Cardiac septum (tissue), 1 donor: ENCODE measurements at regions not wholly inside any gene's neighbourhood (a gene's known extent, or its start where the extent isn't known, plus 50 kb on each side); places are given as distances from the start of the nearest gene placed in this dataset.

Experiments used
- DNase-seq: peaks from one replicate; pipeline ENCODE4 v3.0.0-alpha.2; 2020; ENCODE audit warnings: low spot score
- intact Hi-C: fragments of 100-400 bp; cut with DNase I; formaldehyde crosslinking; loops from one replicate; pipeline ENCODE4 v1.14.0; 2022
- donor health status: DM: no; HTN: no; CAD: no.

GRCh38 chr22:48258064-48258701 lies 1495.7 kb downstream of the TBC1D22A start:
- intact Hi-C loops, result no loop called here
- DNase-seq, result peak; percentile 38

- intact Hi-C loops, result no loop called here
- peak; percentile 20 for DNase-seq
Observed at GRCh38 chr22:48257685-48258055, 1495.2 kb downstream of the TBC1D22A start.

- intact Hi-C loops, result no loop called here
- DNase-seq, result peak; percentile 31
Observed at GRCh38 chr22:48256776-48257684, 1494.6 kb downstream of the TBC1D22A start.

DNA sequence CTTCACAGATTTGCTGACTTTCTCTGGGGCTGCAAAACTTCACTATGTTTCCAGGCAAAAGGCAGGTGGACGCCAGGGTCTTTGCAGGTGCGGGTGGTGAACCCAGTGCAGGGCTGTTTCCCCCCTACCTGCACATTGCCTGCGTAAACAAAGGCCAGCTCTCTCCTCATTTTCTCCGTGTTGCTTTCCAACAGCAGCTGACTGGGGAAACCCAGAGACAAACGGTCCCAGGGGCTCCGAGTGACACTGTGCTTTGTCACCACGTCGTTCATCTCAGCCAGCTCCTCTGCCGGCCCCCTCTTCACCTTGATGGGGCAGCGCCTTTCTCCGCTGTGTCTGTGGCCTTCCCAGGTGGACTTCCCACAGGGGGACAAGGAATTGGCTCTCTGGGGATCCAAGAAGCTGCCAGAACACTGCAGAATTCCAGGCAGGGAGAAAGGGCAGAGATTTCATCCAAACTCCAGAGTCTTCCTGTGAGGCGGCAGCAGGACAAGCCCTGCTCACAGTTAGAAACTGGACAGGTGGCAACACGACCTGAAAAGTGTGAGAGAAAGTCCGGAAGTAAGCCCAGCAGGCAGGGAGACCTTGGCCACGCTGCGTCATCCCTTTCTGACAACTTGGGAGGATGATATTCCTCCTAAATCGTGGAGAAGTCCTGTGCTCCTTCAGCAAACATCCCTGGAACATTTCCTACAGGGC lies 1493.7 kb downstream of the TBC1D22A start:
- intact Hi-C loops, result no loop called here
- no peak for DNase-seq

GRCh38 chr22:48254311-48254873 lies 1491.9 kb downstream of the TBC1D22A start:
- intact Hi-C loops, result no loop called here
- DNase-seq, result peak; percentile 31

DNA sequence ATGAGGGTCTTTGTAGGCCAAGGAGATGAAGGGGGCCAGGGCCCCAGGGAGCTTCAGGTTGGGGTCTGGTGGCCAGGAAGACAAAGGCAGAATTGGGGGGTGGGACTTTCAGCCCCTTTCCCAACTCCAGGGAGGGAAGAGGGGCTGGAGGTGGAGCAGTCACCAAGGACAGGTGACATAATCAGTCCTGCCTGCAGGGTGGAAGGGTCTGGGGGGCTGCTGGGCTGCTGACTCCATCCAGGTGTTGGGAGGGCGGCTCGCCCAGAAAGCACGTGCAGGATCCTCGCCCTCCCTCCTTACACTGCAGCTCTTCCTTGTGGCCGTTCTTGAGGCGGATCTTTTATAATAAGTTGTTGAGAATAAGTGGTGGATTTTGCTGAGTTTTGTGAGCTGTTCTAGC lies 1491.1 kb downstream of the TBC1D22A start:
- intact Hi-C loops, result no loop called here
- peak; percentile 44 for DNase-seq

- peak; percentile 49 for DNase-seq
- intact Hi-C loops, result no loop called here
Observed at GRCh38 chr22:48253136-48253535, 1490.7 kb downstream of the TBC1D22A start.

GRCh38 chr22:48251629-48252028 lies 1489.2 kb downstream of the TBC1D22A start:
- DNase-seq, result peak; percentile 17
- intact Hi-C loops, result no loop called here

DNA sequence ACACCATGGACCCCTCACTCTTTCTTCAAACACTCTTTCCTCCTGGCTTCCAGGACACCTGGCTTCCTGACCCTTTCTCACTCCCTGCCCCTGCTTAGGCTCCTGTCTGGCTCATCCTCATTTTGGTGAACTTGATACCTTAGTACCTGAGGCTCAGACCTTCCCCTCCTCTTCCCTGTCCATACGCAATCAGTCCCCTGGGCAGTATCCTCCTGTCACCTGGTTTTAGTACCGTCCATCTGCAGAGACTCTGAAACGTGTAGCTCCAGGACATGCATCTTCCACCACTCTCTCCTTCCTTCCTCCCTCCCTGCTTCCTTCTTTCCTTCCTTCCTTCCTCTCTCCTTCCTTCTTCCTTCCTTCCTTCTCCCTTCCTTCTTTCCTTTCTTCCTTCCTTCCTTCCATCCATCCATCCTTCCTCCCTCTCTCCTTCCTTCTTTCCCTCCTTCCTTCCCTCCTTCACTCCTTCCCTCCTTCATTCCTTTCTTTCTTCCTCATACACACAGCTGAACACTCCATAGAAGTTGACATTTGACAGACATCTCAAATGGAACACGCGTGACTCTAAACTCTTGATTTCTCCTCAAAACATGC lies 1488.6 kb downstream of the TBC1D22A start:
- intact Hi-C loops, result no loop called here
- peak; percentile 57 for DNase-seq

DNA sequence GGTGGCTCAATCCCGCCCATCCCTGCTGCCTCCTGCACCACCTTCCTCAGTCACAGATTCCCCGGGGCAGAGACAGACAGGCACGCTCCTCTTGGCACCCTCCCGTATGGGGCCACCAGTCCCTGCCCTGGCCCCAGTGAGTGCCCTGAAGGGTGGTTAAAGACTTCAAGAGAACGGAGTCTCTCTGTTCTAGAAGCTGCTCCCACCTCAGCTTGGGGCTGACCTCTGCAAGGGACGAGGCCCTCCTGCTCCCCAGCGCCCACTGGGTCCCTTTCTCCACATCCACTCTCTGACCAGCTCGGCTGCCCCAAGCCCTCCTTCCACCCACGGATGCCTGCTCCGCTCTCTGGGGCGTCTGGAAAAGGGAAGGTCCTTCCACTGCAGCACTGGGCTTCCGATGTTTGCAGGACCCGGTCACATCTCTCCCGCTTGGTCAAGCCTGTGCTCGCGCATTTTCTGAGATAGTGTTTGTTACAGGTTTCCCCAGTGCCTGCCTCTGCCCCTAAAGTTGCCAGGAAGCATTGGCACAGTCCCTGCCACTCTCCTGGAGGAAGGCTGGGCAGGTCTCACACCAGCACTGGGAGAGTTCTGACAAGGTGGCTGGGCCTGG lies 1487.9 kb downstream of the TBC1D22A start:
- intact Hi-C loops, result no loop called here

GRCh38 chr22:48249713-48250268 lies 1487.3 kb downstream of the TBC1D22A start:
- intact Hi-C loops, result no loop called here
- DNase-seq, result peak; percentile 50

More for the DNA sequence above, 1487.9 kb downstream of the TBC1D22A start:
- DNase-seq, result peak; percentile 60

DNA sequence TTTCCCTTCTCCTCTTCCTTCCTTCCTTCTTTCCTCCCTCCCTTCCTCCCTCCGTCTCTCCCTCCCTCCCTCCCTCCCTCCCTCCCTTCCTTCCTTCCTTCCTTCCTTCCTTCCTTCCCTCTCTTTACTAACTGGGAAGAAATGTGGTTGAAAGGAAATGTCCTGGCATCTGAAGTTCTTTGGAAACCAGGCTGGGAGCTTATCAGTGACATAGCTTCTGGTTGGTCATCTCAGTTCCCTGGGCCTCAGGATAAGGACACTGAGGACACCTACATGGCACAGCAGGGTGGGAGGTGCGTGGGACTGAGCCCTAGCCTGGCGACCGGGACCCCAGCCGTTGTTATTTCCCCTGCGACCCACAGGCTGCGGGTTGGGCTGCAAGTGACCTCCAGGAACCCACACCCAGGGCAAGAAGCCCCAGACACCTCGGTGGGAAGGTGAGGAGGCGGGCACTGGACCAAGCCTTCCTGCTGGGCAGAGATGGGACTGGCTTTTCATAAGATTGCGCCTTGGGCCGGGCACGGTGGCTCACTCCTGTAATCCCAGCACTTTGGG lies 1486.5 kb downstream of the TBC1D22A start:
- intact Hi-C loops, result no loop called here
- peak; percentile 27 for DNase-seq

GRCh38 chr22:48247829-48248228 lies 1485.4 kb downstream of the TBC1D22A start:
- peak; percentile 22 for DNase-seq
- intact Hi-C loops, result no loop called here

- DNase-seq, result no peak
- intact Hi-C loops, result no loop called here
Observed at GRCh38 chr22:48245196-48245485, 1482.7 kb downstream of the TBC1D22A start.

GRCh38 chr22:48244388-48245195 lies 1482.1 kb downstream of the TBC1D22A start:
- DNase-seq, result peak; percentile 70
- intact Hi-C loops, result no loop called here

DNA sequence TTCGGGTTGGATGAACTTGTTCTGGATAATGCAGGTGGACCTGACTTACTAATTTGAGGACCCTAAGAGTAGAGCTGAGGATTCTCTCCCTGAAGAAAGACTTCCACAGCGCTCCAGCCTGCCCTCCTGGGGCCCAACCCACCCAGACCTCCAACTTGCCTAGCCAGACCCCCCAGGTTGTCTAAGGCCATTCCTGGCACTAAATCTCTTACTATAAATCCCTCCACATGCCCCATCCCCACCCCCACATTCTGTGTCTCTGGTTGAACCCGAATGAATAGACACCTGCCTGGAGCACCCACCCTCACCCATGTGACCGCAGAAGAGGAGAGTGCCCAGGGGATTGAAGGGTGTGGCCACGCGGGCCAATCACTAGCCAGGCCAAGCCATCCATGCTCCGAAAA lies 1480.0 kb downstream of the TBC1D22A start:
- intact Hi-C loops, result no loop called here
- DNase-seq, result peak; percentile 41

GRCh38 chr22:48241658-48242057 lies 1479.2 kb downstream of the TBC1D22A start:
- DNase-seq, result peak; percentile 44

GRCh38 chr22:48240935-48241230 lies 1478.4 kb downstream of the TBC1D22A start:
- intact Hi-C loops, result no loop called here
- DNase-seq, result peak; percentile 9

More at GRCh38 chr22:48241658-48242057, 1479.2 kb downstream of the TBC1D22A start:
- intact Hi-C loops, result no loop called here
